CD14-positive monocyte (primary cell): ENCODE measurements at regions not wholly inside any gene's neighbourhood (a gene's known extent, or its start where the extent isn't known, plus 50 kb on each side); places are given as distances from the start of the nearest gene placed in this dataset.

Experiments
- DNase-seq, 3 donors: peaks; one replicate each; pipeline ENCODE4 v3.0.0-alpha.2; 2011 to 2022
- H2AFZ ChIP-seq: 2 replicates; pipeline ENCODE4 v1.6.0; 2012; ENCODE audit warnings: mild to moderate bottlenecking, low read depth, low read length, inconsistent platforms; ENCODE audit not compliant: insufficient read depth, poor library complexity, severe bottlenecking
- H3K27ac ChIP-seq, 2 donors: 1 replicate in 1 of 2; 2 replicates in 1 of 2; pipeline ENCODE4 v1.5.1; 2012 to 2013; ENCODE audit warnings: low read length in 2 of 2, control low read depth in 1 of 2, inconsistent platforms in 1 of 2, low read depth in 1 of 2, mild to moderate bottlenecking in 1 of 2
- H3K27me3 ChIP-seq, 2 donors: one replicate each; pipeline versions ENCODE4 v1.6.0 to v1.6.1; 2011 to 2013; ENCODE audit warnings: low read length in 2 of 2; ENCODE audit not compliant: control insufficient read depth in 2 of 2, insufficient read depth in 2 of 2
- H3K36me3 ChIP-seq, 2 donors: replicated peaks in 1 of 2; 1 replicate in 1 of 2; 2 replicates in 1 of 2; pipeline versions ENCODE4 v1.5.1 to v1.6.1; 2012 to 2013; ENCODE audit warnings: low read length in 2 of 2, control low read depth in 1 of 2, inconsistent platforms in 1 of 2, mild to moderate bottlenecking in 1 of 2; ENCODE audit not compliant: insufficient read depth in 2 of 2, control insufficient read depth in 1 of 2
- H3K4me1 ChIP-seq, 2 donors: 1 replicate in 1 of 2; 2 replicates in 1 of 2; pipeline versions ENCODE4 v1.5.1 to v1.6.1; 2012 to 2013; ENCODE audit warnings: low read length in 2 of 2, control low read depth in 1 of 2, inconsistent platforms in 1 of 2, mild to moderate bottlenecking in 1 of 2, moderate library complexity in 1 of 2; ENCODE audit not compliant: insufficient read depth in 2 of 2, control insufficient read depth in 1 of 2
- H3K4me2 ChIP-seq: replicated peaks from 2 replicates; pipeline ENCODE3; 2012; ENCODE audit warnings: low read length, moderate library complexity, mild to moderate bottlenecking; ENCODE audit not compliant: poor library complexity, severe bottlenecking; ENCODE audit errors: extremely low read depth
- H3K4me3 ChIP-seq, 3 experiments: fragments of 200-600 bp in 1 of 3; sonication (generic) in 1 of 3; replicated peaks in 1 of 3; 1 replicate in 2 of 3; 2 replicates in 1 of 3; pipeline ENCODE4 v1.5.1; 2011 to 2013; ENCODE audit warnings: low read length in 3 of 3, mild to moderate bottlenecking in 3 of 3, control low read depth in 2 of 3, low read depth in 2 of 3, inconsistent platforms in 1 of 3, moderate library complexity in 1 of 3
- H3K79me2 ChIP-seq: 2 replicates; pipeline ENCODE4 v1.6.0; 2012; ENCODE audit warnings: mild to moderate bottlenecking, control low read depth, inconsistent platforms, low read length, moderate library complexity; ENCODE audit not compliant: insufficient read depth
- H3K9ac ChIP-seq: 2 replicates; pipeline ENCODE4 v1.6.0; 2017; ENCODE audit warnings: low read length, mild to moderate bottlenecking; ENCODE audit not compliant: insufficient read depth, poor library complexity, severe bottlenecking
- H3K9me3 ChIP-seq, 2 donors: replicated peaks in 1 of 2; 1 replicate in 1 of 2; 2 replicates in 1 of 2; pipeline versions ENCODE4 v1.5.1 to v1.6.1; 2012 to 2013; ENCODE audit warnings: low read length in 2 of 2, control low read depth in 1 of 2; ENCODE audit not compliant: control insufficient read depth in 1 of 2, insufficient read depth in 1 of 2
- H4K20me1 ChIP-seq: 2 replicates; pipeline ENCODE4 v1.6.0; 2012; ENCODE audit warnings: mild to moderate bottlenecking, low read length, control low read depth, moderate library complexity; ENCODE audit not compliant: insufficient read depth
- H3K27ac Mint-ChIP-seq, 7 donors: one replicate each; pipeline ENCODE4 v1.8.0; 2020; ENCODE audit warnings: mild to moderate bottlenecking in 7 of 7, mixed read lengths in 7 of 7, moderate library complexity in 6 of 7, inconsistent platforms in 2 of 7
- H3K27me3 Mint-ChIP-seq, 3 donors: one replicate each; pipeline ENCODE4 v1.8.0; 2021 to 2022; ENCODE audit warnings: low read depth in 3 of 3, mild to moderate bottlenecking in 3 of 3, mixed read lengths in 3 of 3, moderate library complexity in 3 of 3, inconsistent platforms in 1 of 3
- H3K36me3 Mint-ChIP-seq, 2 donors: one replicate each; pipeline ENCODE4 v1.8.0; 2020; ENCODE audit warnings: mixed read lengths in 2 of 2, inconsistent platforms in 1 of 2, mild to moderate bottlenecking in 1 of 2
- H3K4me1 Mint-ChIP-seq: one replicate; pipeline ENCODE4 v1.8.0; 2020; ENCODE audit warnings: mild to moderate bottlenecking, mixed read lengths
- H3K4me3 Mint-ChIP-seq, 2 donors: one replicate each; pipeline ENCODE4 v1.8.0; 2020; ENCODE audit warnings: mild to moderate bottlenecking in 2 of 2, mixed read lengths in 2 of 2, moderate library complexity in 1 of 2
- H3K9me3 Mint-ChIP-seq, 7 donors: one replicate each; pipeline ENCODE4 v1.8.0; 2020 to 2022; ENCODE audit warnings: mixed read lengths in 7 of 7, mild to moderate bottlenecking in 6 of 7, moderate library complexity in 6 of 7, inconsistent platforms in 2 of 7
- CTCF ChIP-seq: fragments of 200-600 bp; IDR thresholded peaks from one replicate; pipeline ENCODE4 v1.8.0; 2022; ENCODE audit warnings: antibody characterized with exemption, mild to moderate bottlenecking
- WGBS: methylation state at CpG from one replicate; pipeline ENCODE4 v1.1.5; 2013; ENCODE audit warnings: missing lambda C conversion rate; ENCODE audit not compliant: insufficient coverage; 5-methylcytosine and 5-hydroxymethylcytosine counted together
- intact Hi-C, 2 donors: fragments of 100-400 bp; cut with micrococcal nuclease; formaldehyde crosslinking; loops; one replicate each; pipeline versions ENCODE4 v1.15.0 to v1.15.1; 2023

GRCh38 chr1:68963353-68963752, 466.5 kb upstream of the DEPDC1 start:
- intact Hi-C loops = no loop called here
- H3K4me3 Mint-ChIP-seq = no peak overlapping the region

GRCh38 chr1:68969441-68969840, 472.6 kb upstream of the DEPDC1 start:
- DNase-seq = no peak
- no peaks in the 10 kb centered on the region for H4K20me1 ChIP-seq

More at GRCh38 chr1:68963353-68963752, 466.5 kb upstream of the DEPDC1 start:
- H3K27me3 Mint-ChIP-seq = no peaks in the 10 kb centered on the region
- Histone ChIP-seq H3K4me3 (no peak overlapping the region), H3K4me1 (no peaks in the 10 kb centered on the region), H3K79me2 (no peaks in the 10 kb centered on the region), H3K27me3 (no peaks in the 10 kb centered on the region), H4K20me1 (no peaks in the 10 kb centered on the region), H3K27ac (no peak overlapping the region), H3K4me2 (no peak overlapping the region), H2AFZ (no peak overlapping the region), H3K9ac (no peak overlapping the region), H3K36me3 (no peaks in the 10 kb centered on the region), H3K9me3 (peaks cover 6 to 9% of the 10 kb centered on the region in 2 donors)
- WGBS = no CpG with 5 or more reads among the region's 3 CpGs
- H3K4me1 Mint-ChIP-seq = no peaks in the 10 kb centered on the region
- no peak for TF ChIP-seq CTCF
- no peaks in the 10 kb centered on the region for H3K36me3 Mint-ChIP-seq
- no peak overlapping the region for H3K27ac Mint-ChIP-seq
- no peak for DNase-seq
- peaks cover 0 to 16% (median 7%) of the 10 kb centered on the region in 7 donors for H3K9me3 Mint-ChIP-seq

More at GRCh38 chr1:68969441-68969840, 472.6 kb upstream of the DEPDC1 start:
- Mint-ChIP-seq H3K36me3 (no peaks in the 10 kb centered on the region), H3K27ac (no peak overlapping the region), H3K9me3 (peaks cover 0 to 13% (median 4%) of the 10 kb centered on the region in 7 donors), H3K4me3 (no peak overlapping the region), H3K27me3 (peaks cover 0 to 1% (median 0%) of the 10 kb centered on the region in 3 donors), H3K4me1 (no peaks in the 10 kb centered on the region)
- H3K4me2 ChIP-seq = no peak overlapping the region
- intact Hi-C loops = no loop called here
- no peak overlapping the region for H3K9ac ChIP-seq
- no peaks in the 10 kb centered on the region for H3K27me3 ChIP-seq
- H2AFZ ChIP-seq = no peak overlapping the region
- peaks cover 6 to 8% of the 10 kb centered on the region in 2 donors for H3K9me3 ChIP-seq
- no peaks in the 10 kb centered on the region for H3K79me2 ChIP-seq
- 43% methylated on average over 1 of the region's 4 CpGs for WGBS
- no peak overlapping the region for H3K4me3 ChIP-seq
- H3K4me1 ChIP-seq = no peaks in the 10 kb centered on the region
- H3K36me3 ChIP-seq = no peaks in the 10 kb centered on the region
- TF ChIP-seq CTCF = no peak
- no peak overlapping the region for H3K27ac ChIP-seq
